Heart left ventricle (tissue), 13 donors: ENCODE measurements at regions not wholly inside any gene's neighbourhood (a gene's known extent, or its start where the extent isn't known, plus 50 kb on each side); places are given as distances from the start of the nearest gene placed in this dataset.

Source experiments
- POLR2A ChIP-seq, 2 donors: fragments of 450-650 bp; IDR thresholded peaks; one replicate each; pipeline ENCODE4 v1.6.1; 2017; ENCODE audit warnings: antibody characterized with exemption in 2 of 2, mild to moderate bottlenecking in 2 of 2, moderate library complexity in 2 of 2
- TF ChIP-seq, protein P1 (sequence below), 12 donors: fragments of 200-600 bp; sonication (generic) in 4 of 12; IDR thresholded peaks; one replicate each; pipeline versions ENCODE4 v1.5.0 to v1.8.0; 2018 to 2022; ENCODE audit warnings: antibody characterized with exemption in 12 of 12, mild to moderate bottlenecking in 5 of 12
- donor health status: ischemic (EF 13 %, LVEDD 7.1; RV severe dilation, severe dysfunction).
- donor health status: DM: no; HTN: yes; CAD: no.
- donor health status: DM: no; HTN: no; CAD: no.
- donor health status: ischemic (EF 25% LVEDD 6.9; RV normal size, moderate dysfunction).
- donor health status: ischemic (EF 25% LVEDD 5.7; RV mildly dilated, moderate dysfunction).
- donor health status: ischemic (EF 35%, LVEDD 5.7; RV mildly dilated, moderate dysfunction).
- donor health status: nonischemic (EF 11% LVEDD 7.7; RV severe dilation, severe dysfunction).
- donor health status: DM: yes; HTN: yes; CAD: no.
- donor health status: PGD.
- donor health status: ischemic (EF 29% LVEDD 5.4; RV normal size, mild dysfunction).
- donor health status: nonischemic (EF 23%, LVEDD 6.1; RV moderate dilation, normal function).

- TF ChIP-seq, protein P1, sequence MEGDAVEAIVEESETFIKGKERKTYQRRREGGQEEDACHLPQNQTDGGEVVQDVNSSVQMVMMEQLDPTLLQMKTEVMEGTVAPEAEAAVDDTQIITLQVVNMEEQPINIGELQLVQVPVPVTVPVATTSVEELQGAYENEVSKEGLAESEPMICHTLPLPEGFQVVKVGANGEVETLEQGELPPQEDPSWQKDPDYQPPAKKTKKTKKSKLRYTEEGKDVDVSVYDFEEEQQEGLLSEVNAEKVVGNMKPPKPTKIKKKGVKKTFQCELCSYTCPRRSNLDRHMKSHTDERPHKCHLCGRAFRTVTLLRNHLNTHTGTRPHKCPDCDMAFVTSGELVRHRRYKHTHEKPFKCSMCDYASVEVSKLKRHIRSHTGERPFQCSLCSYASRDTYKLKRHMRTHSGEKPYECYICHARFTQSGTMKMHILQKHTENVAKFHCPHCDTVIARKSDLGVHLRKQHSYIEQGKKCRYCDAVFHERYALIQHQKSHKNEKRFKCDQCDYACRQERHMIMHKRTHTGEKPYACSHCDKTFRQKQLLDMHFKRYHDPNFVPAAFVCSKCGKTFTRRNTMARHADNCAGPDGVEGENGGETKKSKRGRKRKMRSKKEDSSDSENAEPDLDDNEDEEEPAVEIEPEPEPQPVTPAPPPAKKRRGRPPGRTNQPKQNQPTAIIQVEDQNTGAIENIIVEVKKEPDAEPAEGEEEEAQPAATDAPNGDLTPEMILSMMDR (IDR thresholded peaks at IDR 0.05), result no peak
- TF ChIP-seq POLR2A (IDR thresholded peaks at IDR 0.05), result no peak
Measured at GRCh38 chr5:76021936-76022584, 61.1 kb upstream of the SV2C start.
